Sigmoid colon (tissue), 4 donors: ENCODE measurements at regions not wholly inside any gene's neighbourhood (a gene's known extent, or its start where the extent isn't known, plus 50 kb on each side); places are given as distances from the start of the nearest gene placed in this dataset.

Source experiments
- CTCF ChIP-seq, 4 experiments: fragments of 450-650 bp in 3 of 4; fragments of 200-600 bp in 1 of 4; IDR thresholded peaks; one replicate each; pipeline ENCODE4 v1.5.1; 2016 to 2019; ENCODE audit warnings: antibody characterized with exemption in 4 of 4, mild to moderate bottlenecking in 3 of 4, moderate library complexity in 2 of 4
- EP300 ChIP-seq, 4 donors: sonication (generic); formaldehyde crosslinking; IDR thresholded peaks; one replicate each; pipeline ENCODE4 v1.6.1; 2017; ENCODE audit warnings: antibody characterized with exemption in 4 of 4
- POLR2A ChIP-seq, 2 donors: fragments of 450-650 bp; IDR thresholded peaks; one replicate each; pipeline ENCODE4 v1.6.1; 2016; ENCODE audit warnings: antibody characterized with exemption in 2 of 2, mild to moderate bottlenecking in 2 of 2, moderate library complexity in 2 of 2
- POLR2AphosphoS5 ChIP-seq, 4 donors: sonication (generic); formaldehyde crosslinking; IDR thresholded peaks; one replicate each; pipeline ENCODE4 v1.6.1; 2017; ENCODE audit warnings: antibody characterized with exemption in 4 of 4

GRCh38 chr5:67765697-67766096 lies 449.9 kb upstream of the PIK3R1 start:
- TF ChIP-seq POLR2AphosphoS5 (IDR thresholded peaks at IDR 0.05), result no peak
- no peak for TF ChIP-seq POLR2A (IDR thresholded peaks at IDR 0.05)
- TF ChIP-seq CTCF (IDR thresholded peaks at IDR 0.05), result no peak
- no peak for TF ChIP-seq EP300 (IDR thresholded peaks at IDR 0.05)
